Nephron progenitor cell (in vitro differentiated cells): ENCODE measurements at regions not wholly inside any gene's neighbourhood (a gene's known extent, or its start where the extent isn't known, plus 50 kb on each side); places are given as distances from the start of the nearest gene placed in this dataset.

Experiments used
- DNase-seq: peaks from one replicate; pipeline ENCODE4 v3.0.0; 2021
- H3K27ac Mint-ChIP-seq: 2 replicates; pipeline ENCODE4 v1.8.0; 2021; ENCODE audit warnings: mild to moderate bottlenecking, moderate library complexity, mixed read lengths
- H3K27me3 Mint-ChIP-seq: 2 replicates; pipeline ENCODE4 v1.8.0; 2021; ENCODE audit warnings: mild to moderate bottlenecking, low read depth, mixed read lengths; ENCODE audit not compliant: poor library complexity
- H3K36me3 Mint-ChIP-seq: 2 replicates; pipeline ENCODE4 v1.8.0; 2021; ENCODE audit warnings: low read depth, mixed read lengths
- H3K4me1 Mint-ChIP-seq: 2 replicates; pipeline ENCODE4 v1.8.0; 2021; ENCODE audit warnings: mixed read lengths
- H3K4me3 Mint-ChIP-seq: 2 replicates; pipeline ENCODE4 v1.8.0; 2021; ENCODE audit warnings: mild to moderate bottlenecking, moderate library complexity, mixed read lengths
- H3K9me3 Mint-ChIP-seq: 2 replicates; pipeline ENCODE4 v1.8.0; 2021; ENCODE audit warnings: mild to moderate bottlenecking, moderate library complexity, mixed read lengths
- CTCF ChIP-seq: fragments of 200-600 bp; sonication (generic); IDR thresholded peaks from 2 replicates; pipeline ENCODE4 v1.5.0; 2021; ENCODE audit warnings: antibody characterized with exemption

- DNase-seq = no peak
- no peak for TF ChIP-seq CTCF
- Mint-ChIP-seq H3K9me3 (no peaks in the 10 kb centered on the region), H3K4me3 (no peak overlapping the region), H3K36me3 (no peaks in the 10 kb centered on the region), H3K27ac (no peak overlapping the region), H3K27me3 (no peaks in the 10 kb centered on the region), H3K4me1 (no peaks in the 10 kb centered on the region)
Measured at GRCh38 chr18:72419914-72420313, 124.2 kb downstream of the CBLN2 start.

- H3K9me3 Mint-ChIP-seq = no peaks in the 10 kb centered on the region
- no peaks in the 10 kb centered on the region for H3K36me3 Mint-ChIP-seq
- H3K27ac Mint-ChIP-seq = no peak overlapping the region
- H3K4me3 Mint-ChIP-seq = no peak overlapping the region
- H3K4me1 Mint-ChIP-seq = no peaks in the 10 kb centered on the region
- no peaks in the 10 kb centered on the region for H3K27me3 Mint-ChIP-seq
- no peak for DNase-seq
- no peak for TF ChIP-seq CTCF
Measured at GRCh38 chr18:72412927-72413326, 131.2 kb downstream of the CBLN2 start.

GRCh38 chr18:72411261-72411660 is 132.9 kb downstream of the CBLN2 start:
- no peak overlapping the region for H3K27ac Mint-ChIP-seq
- no peaks in the 10 kb centered on the region for H3K4me1 Mint-ChIP-seq
- peaks cover 9% of the 10 kb centered on the region for H3K9me3 Mint-ChIP-seq
- peaks cover 3% of the 10 kb centered on the region for H3K27me3 Mint-ChIP-seq
- no peak overlapping the region for H3K4me3 Mint-ChIP-seq
- no peaks in the 10 kb centered on the region for H3K36me3 Mint-ChIP-seq
- no peak for TF ChIP-seq CTCF
- DNase-seq = no peak

- DNase-seq = no peak
- Mint-ChIP-seq H3K27ac (no peak overlapping the region), H3K36me3 (no peaks in the 10 kb centered on the region), H3K9me3 (peaks cover 11% of the 10 kb centered on the region), H3K27me3 (peaks cover 3% of the 10 kb centered on the region), H3K4me1 (no peaks in the 10 kb centered on the region), H3K4me3 (no peak overlapping the region)
- no peak for TF ChIP-seq CTCF
Measured at GRCh38 chr18:72410399-72410798, 133.7 kb downstream of the CBLN2 start.

- no peak for TF ChIP-seq CTCF
- Mint-ChIP-seq H3K9me3 (peaks cover 11% of the 10 kb centered on the region), H3K4me3 (no peak overlapping the region), H3K36me3 (no peaks in the 10 kb centered on the region), H3K27ac (no peak overlapping the region), H3K4me1 (no peaks in the 10 kb centered on the region), H3K27me3 (peaks cover 3% of the 10 kb centered on the region)
- DNase-seq = no peak
Measured at GRCh38 chr18:72409903-72410302, 134.2 kb downstream of the CBLN2 start.

- H3K9me3 Mint-ChIP-seq = peaks cover 14% of the 10 kb centered on the region
- H3K36me3 Mint-ChIP-seq = no peaks in the 10 kb centered on the region
- H3K27me3 Mint-ChIP-seq = peaks cover 6% of the 10 kb centered on the region
- no peak overlapping the region for H3K27ac Mint-ChIP-seq
- TF ChIP-seq CTCF = no peak
- DNase-seq = no peak
- no peak overlapping the region for H3K4me3 Mint-ChIP-seq
- no peaks in the 10 kb centered on the region for H3K4me1 Mint-ChIP-seq
Measured at GRCh38 chr18:72407048-72407447, 137.1 kb downstream of the CBLN2 start.
